Ovary (tissue), 3 donors: ENCODE measurements at regions not wholly inside any gene's neighbourhood (a gene's known extent, or its start where the extent isn't known, plus 50 kb on each side); places are given as distances from the start of the nearest gene placed in this dataset.

Experiments used
- EP300 ChIP-seq: sonication (generic); formaldehyde crosslinking; IDR thresholded peaks from one replicate; pipeline ENCODE4 v1.6.1; 2017; ENCODE audit warnings: antibody characterized with exemption
- POLR2A ChIP-seq: fragments of 450-650 bp; IDR thresholded peaks from one replicate; pipeline ENCODE4 v1.6.1; 2017; ENCODE audit warnings: antibody characterized with exemption, mild to moderate bottlenecking, moderate library complexity
- TF ChIP-seq, protein P1 (sequence below), 3 donors: fragments of 450-650 bp in 2 of 3; fragments of 200-600 bp in 1 of 3; IDR thresholded peaks; one replicate each; pipeline versions ENCODE4 v1.5.1 to v1.8.0; 2016 to 2022; ENCODE audit warnings: antibody characterized with exemption in 3 of 3, mild to moderate bottlenecking in 1 of 3
- donor health status: DM: no; HTN: no; CAD: no.

- TF ChIP-seq, protein P1, sequence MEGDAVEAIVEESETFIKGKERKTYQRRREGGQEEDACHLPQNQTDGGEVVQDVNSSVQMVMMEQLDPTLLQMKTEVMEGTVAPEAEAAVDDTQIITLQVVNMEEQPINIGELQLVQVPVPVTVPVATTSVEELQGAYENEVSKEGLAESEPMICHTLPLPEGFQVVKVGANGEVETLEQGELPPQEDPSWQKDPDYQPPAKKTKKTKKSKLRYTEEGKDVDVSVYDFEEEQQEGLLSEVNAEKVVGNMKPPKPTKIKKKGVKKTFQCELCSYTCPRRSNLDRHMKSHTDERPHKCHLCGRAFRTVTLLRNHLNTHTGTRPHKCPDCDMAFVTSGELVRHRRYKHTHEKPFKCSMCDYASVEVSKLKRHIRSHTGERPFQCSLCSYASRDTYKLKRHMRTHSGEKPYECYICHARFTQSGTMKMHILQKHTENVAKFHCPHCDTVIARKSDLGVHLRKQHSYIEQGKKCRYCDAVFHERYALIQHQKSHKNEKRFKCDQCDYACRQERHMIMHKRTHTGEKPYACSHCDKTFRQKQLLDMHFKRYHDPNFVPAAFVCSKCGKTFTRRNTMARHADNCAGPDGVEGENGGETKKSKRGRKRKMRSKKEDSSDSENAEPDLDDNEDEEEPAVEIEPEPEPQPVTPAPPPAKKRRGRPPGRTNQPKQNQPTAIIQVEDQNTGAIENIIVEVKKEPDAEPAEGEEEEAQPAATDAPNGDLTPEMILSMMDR (IDR thresholded peaks at IDR 0.05): no peak
- TF ChIP-seq POLR2A: no peak
- TF ChIP-seq EP300: no peak
Observed at GRCh38 chr6:6884916-6885315, 222.8 kb upstream of the RREB1 start.
